H1 (cell line): ENCODE measurements at regions not wholly inside any gene's neighbourhood (a gene's known extent, or its start where the extent isn't known, plus 50 kb on each side); places are given as distances from the start of the nearest gene placed in this dataset.

Experiments
- CTCF ChIA-PET: fragments of 300-600 bp; sonication (Branson Sonifier 250); formaldehyde crosslinking; loops from one replicate; lab custom pipeline; 2021; ENCODE audit not compliant: partially characterized antibody; lab: Charles Lee
- POLR2A ChIA-PET: fragments of 300-600 bp; sonication (Branson Sonifier 250); formaldehyde crosslinking; loops from one replicate; lab custom pipeline; 2021; ENCODE audit warnings: inconsistent platforms; ENCODE audit not compliant: partially characterized antibody; lab: Charles Lee
- DNase-seq, 2 experiments: peaks; one replicate each; pipeline versions ENCODE4 v3.0.0 to v3.0.0-alpha.2; 2010 to 2022; ENCODE audit warnings: low spot score in 2 of 2, low read depth in 1 of 2, mixed read lengths in 1 of 2
- FAIRE-seq: peaks from 2 replicates; lab custom pipeline; 2011; peaks lifted over from hg19 to GRCh38; lab: Jason Lieb, UNC
- H2AFZ ChIP-seq: 2 replicates; pipeline ENCODE4 v1.8.1; 2012; ENCODE audit warnings: low read length, inconsistent platforms
- H2AK5ac ChIP-seq: 2 replicates; pipeline ENCODE4 v1.6.1; 2013; ENCODE audit warnings: low read depth, low read length
- H2BK120ac ChIP-seq: replicated peaks from 2 replicates; pipeline ENCODE3; 2013; ENCODE audit warnings: low read depth, low read length, inconsistent platforms
- H2BK12ac ChIP-seq: 2 replicates; pipeline ENCODE4 v1.6.1; 2013; ENCODE audit warnings: low read depth, low read length
- H2BK15ac ChIP-seq: 2 replicates; pipeline ENCODE4 v1.6.1; 2013; ENCODE audit warnings: low read length
- H2BK20ac ChIP-seq: 2 replicates; pipeline ENCODE4 v1.6.1; 2013; ENCODE audit warnings: low read length
- H2BK5ac ChIP-seq: 2 replicates; pipeline ENCODE4 v1.6.1; 2013; ENCODE audit warnings: low read depth, low read length
- H3K14ac ChIP-seq: 2 replicates; pipeline ENCODE4 v1.6.1; 2013; ENCODE audit warnings: inconsistent platforms; ENCODE audit not compliant: insufficient read length
- H3K18ac ChIP-seq: 2 replicates; pipeline ENCODE4 v1.6.1; 2013; ENCODE audit warnings: low read length; ENCODE audit errors: extremely low read depth
- H3K23ac ChIP-seq: 2 replicates; pipeline ENCODE4 v1.6.1; 2013; ENCODE audit warnings: inconsistent platforms; ENCODE audit not compliant: insufficient read length
- H3K23me2 ChIP-seq: 2 replicates; pipeline ENCODE4 v1.6.1; 2013; ENCODE audit warnings: low read depth, low read length
- H3K27ac ChIP-seq: 2 replicates; pipeline ENCODE4 v1.6.1; 2011; ENCODE audit warnings: low read depth, low read length, inconsistent platforms
- H3K27me3 ChIP-seq, 4 experiments: replicated peaks in 1 of 4; 1 replicate in 1 of 4; 2 replicates in 3 of 4; pipeline versions ENCODE4 v1.6.1 to v1.8.1; 2011 to 2013; ENCODE audit warnings: low read length in 3 of 4, mild to moderate bottlenecking in 3 of 4, inconsistent platforms in 2 of 4, mixed read lengths in 2 of 4, moderate library complexity in 1 of 4; ENCODE audit not compliant: control insufficient read depth in 3 of 4, insufficient read depth in 3 of 4; ENCODE audit errors: extremely low read depth in 1 of 4
- H3K36me3 ChIP-seq, 4 experiments: 2 replicates each; pipeline versions ENCODE4 v1.6.1 to v1.8.1; 2011 to 2013; ENCODE audit warnings: mild to moderate bottlenecking in 4 of 4, low read length in 3 of 4, moderate library complexity in 2 of 4, control low read depth in 1 of 4, inconsistent platforms in 1 of 4; ENCODE audit not compliant: insufficient read depth in 4 of 4, control insufficient read depth in 2 of 4
- H3K4ac ChIP-seq: replicated peaks from 2 replicates; pipeline ENCODE3; 2013; ENCODE audit warnings: low read length, low read depth, mixed read lengths, inconsistent platforms; ENCODE audit not compliant: insufficient read length
- H3K4me1 ChIP-seq, 4 experiments: replicated peaks in 1 of 4; 1 replicate in 1 of 4; 2 replicates in 3 of 4; pipeline versions ENCODE4 v1.6.1 to v1.8.1; 2011 to 2013; ENCODE audit warnings: low read length in 3 of 4, inconsistent platforms in 2 of 4, mixed read lengths in 1 of 4; ENCODE audit not compliant: insufficient read depth in 4 of 4, control insufficient read depth in 3 of 4
- H3K4me2 ChIP-seq, 2 experiments: 2 replicates each; pipeline versions ENCODE4 v1.6.1 to v1.8.1; 2011 to 2013; ENCODE audit warnings: low read depth in 2 of 2, low read length in 2 of 2, control low read depth in 1 of 2, inconsistent platforms in 1 of 2, mild to moderate bottlenecking in 1 of 2; ENCODE audit not compliant: insufficient read depth in 1 of 2
- H3K4me3 ChIP-seq, 4 experiments: fragments of 200-600, 300-600 bp in 1 of 4; sonication (generic), shearing (Covaris generic), sonication (Bioruptor Twin) in 1 of 4; 2 replicates each; pipeline versions ENCODE4 v1.5.1 to v1.8.1; 2011 to 2016; ENCODE audit warnings: low read length in 4 of 4, low read depth in 3 of 4, control low read depth in 2 of 4, inconsistent platforms in 2 of 4, mild to moderate bottlenecking in 2 of 4, mixed read lengths in 1 of 4, moderate library complexity in 1 of 4; ENCODE audit not compliant: insufficient read depth in 2 of 4; ENCODE audit errors: extremely low read depth in 1 of 4
- H3K56ac ChIP-seq: replicated peaks from 2 replicates; pipeline ENCODE3; 2013; ENCODE audit warnings: low read depth, mild to moderate bottlenecking, mixed read lengths, low read length, inconsistent platforms; ENCODE audit not compliant: insufficient read length
- H3K79me1 ChIP-seq: 2 replicates; pipeline ENCODE4 v1.6.1; 2013; ENCODE audit warnings: low read depth, low read length, control low read depth
- H3K79me2 ChIP-seq, 2 experiments: 2 replicates each; pipeline versions ENCODE4 v1.6.1 to v1.8.1; 2012 to 2013; ENCODE audit warnings: low read length in 2 of 2, mild to moderate bottlenecking in 2 of 2, inconsistent platforms in 1 of 2; ENCODE audit not compliant: insufficient read depth in 2 of 2, control insufficient read depth in 1 of 2
- H3K9ac ChIP-seq, 4 experiments: replicated peaks in 1 of 4; 1 replicate in 1 of 4; 2 replicates in 3 of 4; pipeline versions ENCODE4 v1.6.1 to v1.8.1; 2011 to 2013; ENCODE audit warnings: low read depth in 3 of 4, low read length in 3 of 4, control low read depth in 2 of 4, mild to moderate bottlenecking in 2 of 4, moderate library complexity in 2 of 4, inconsistent platforms in 1 of 4; ENCODE audit errors: extremely low read depth in 1 of 4
- H3K9me3 ChIP-seq, 2 experiments: 2 replicates each; pipeline versions ENCODE4 v1.6.1 to v1.8.1; 2012 to 2013; ENCODE audit warnings: mild to moderate bottlenecking in 2 of 2, moderate library complexity in 2 of 2, control low read depth in 1 of 2, inconsistent platforms in 1 of 2, low read depth in 1 of 2, low read length in 1 of 2, mixed read lengths in 1 of 2; ENCODE audit not compliant: insufficient read depth in 2 of 2
- H4K20me1 ChIP-seq, 2 experiments: replicated peaks in 1 of 2; 2 replicates each; pipeline versions ENCODE3 to v1.8.1; 2011 to 2013; ENCODE audit warnings: inconsistent platforms in 2 of 2, low read length in 2 of 2, mild to moderate bottlenecking in 1 of 2; ENCODE audit not compliant: insufficient read depth in 2 of 2, control insufficient read depth in 1 of 2
- H4K5ac ChIP-seq: 2 replicates; pipeline ENCODE4 v1.6.1; 2013; ENCODE audit warnings: low read length, low read depth, mixed read lengths, inconsistent platforms; ENCODE audit not compliant: insufficient read length
- H4K8ac ChIP-seq: 2 replicates; pipeline ENCODE4 v1.8.0; 2013; ENCODE audit warnings: mild to moderate bottlenecking, moderate library complexity, low read length, inconsistent platforms; ENCODE audit not compliant: insufficient read depth; ENCODE audit errors: extremely low read depth
- H4K91ac ChIP-seq: replicated peaks from 2 replicates; pipeline ENCODE3; 2013; ENCODE audit warnings: low read length, mixed read lengths, inconsistent platforms; ENCODE audit not compliant: insufficient read length
- BACH1 ChIP-seq: IDR thresholded peaks from 2 replicates; pipeline ENCODE4 v1.6.1; 2012; ENCODE audit warnings: low read length, improper control_type of control experiment
- BRCA1 ChIP-seq: IDR thresholded peaks from 2 replicates; pipeline ENCODE4 v1.6.1; 2012; ENCODE audit warnings: low read depth, low read length, improper control_type of control experiment
- EP300 ChIP-seq, 2 experiments: IDR thresholded peaks; 1 replicate in 1 of 2; 2 replicates in 1 of 2; pipeline ENCODE4 v1.6.1; 2011 to 2012; ENCODE audit warnings: low read depth in 2 of 2, low read length in 2 of 2, mild to moderate bottlenecking in 2 of 2, borderline replicate concordance in 1 of 2, inconsistent platforms in 1 of 2, moderate library complexity in 1 of 2
- FOSL1 ChIP-seq: IDR thresholded peaks from 2 replicates; pipeline ENCODE4 v1.6.1; 2011; ENCODE audit warnings: mild to moderate bottlenecking, low read depth, low read length, moderate library complexity; ENCODE audit not compliant: insufficient read depth
- SP4 ChIP-seq: IDR thresholded peaks from 2 replicates; pipeline ENCODE4 v1.6.1; 2012; ENCODE audit warnings: low read length, inconsistent platforms
- TAF7 ChIP-seq: optimal IDR thresholded peaks from 2 replicates; pipeline ENCODE3; 2011; ENCODE audit warnings: low read depth, mild to moderate bottlenecking, inconsistent platforms, low read length, moderate library complexity, borderline replicate concordance
- YY1 ChIP-seq: IDR thresholded peaks from 2 replicates; pipeline ENCODE4 v1.6.1; 2011; ENCODE audit warnings: low read depth, mild to moderate bottlenecking, low read length
- ZNF274 ChIP-seq: IDR thresholded peaks from 2 replicates; pipeline ENCODE4 v1.7.0; 2012; ENCODE audit warnings: low read length, borderline replicate concordance; ENCODE audit errors: extremely low read depth
- WGBS, 2 experiments: shearing (Covaris generic) in 1 of 2; methylation state at CpG; one replicate each; pipeline versions ENCODE4 v1.1.6 to v1.1.7; 2013 to 2015; ENCODE audit warnings: low lambda C conversion rate in 2 of 2, mixed read lengths in 2 of 2, inconsistent platforms in 1 of 2, low coverage in 1 of 2, missing lambda C conversion rate in 1 of 2; ENCODE audit not compliant: insufficient replicate concordance in 2 of 2, insufficient coverage in 1 of 2, insufficient read length in 1 of 2; ENCODE audit errors: extremely low coverage in 1 of 2, missing lambda C conversion rate in 1 of 2; 5-methylcytosine and 5-hydroxymethylcytosine counted together

DNA sequence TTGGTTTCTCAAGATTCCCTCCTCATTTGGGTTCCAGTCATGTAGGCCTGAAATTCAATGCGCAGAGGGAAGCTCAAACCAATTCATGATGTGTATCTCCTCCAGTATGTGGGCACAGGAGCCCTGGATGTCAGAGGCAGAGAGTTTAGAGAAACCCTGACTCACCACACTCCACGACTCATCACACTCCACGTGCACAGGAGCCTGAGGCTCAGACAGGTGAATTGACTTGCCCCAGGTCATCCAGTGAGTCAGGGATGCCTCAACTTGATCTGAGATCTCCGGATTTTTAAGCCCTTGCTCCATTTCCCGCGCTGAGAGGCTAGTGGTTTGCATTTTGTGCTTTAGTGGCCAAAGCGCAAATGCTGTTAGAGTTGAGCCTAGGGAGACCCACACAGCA, 183.9 kb downstream of the HAPSTR1 start:
- WGBS, 2 experiments: 71% methylated on average over 7 of the region's 7 CpGs; no CpG with 5 or more reads in 1 of the 2 experiments
- POLR2A ChIA-PET: no interaction called here

More for the DNA sequence above, 183.9 kb downstream of the HAPSTR1 start:
- Histone ChIP-seq H3K56ac (no peak overlapping the region), H3K79me1 (no peaks in the 10 kb centered on the region), H3K27me3 (0 out of 7 replicates have a peak, but pooled peaks cover 0 to 2% (median 0%) of the 10 kb centered on the region in 4 experiments), H4K5ac (no peak overlapping the region), H3K23me2 (peaks cover 5% of the 10 kb centered on the region; the same call in 1 of the 2 replicates), H3K4ac (no peak overlapping the region), H3K4me1 (no peaks in the 10 kb centered on the region; a peak in 1 of 7 replicates), H2BK5ac (no peak overlapping the region), H2AK5ac (no peak overlapping the region), H2BK120ac (no peak overlapping the region), H3K9ac (no peak overlapping the region), H2BK15ac (no peak overlapping the region), H2AFZ (no peak overlapping the region), H4K91ac (no peak overlapping the region), H4K20me1 (no peaks in the 10 kb centered on the region), H2BK20ac (no peak overlapping the region), H2BK12ac (no peak overlapping the region), H3K14ac (no peak overlapping the region), H3K9me3 (no peaks in the 10 kb centered on the region), H3K4me2 (no peak overlapping the region), H4K8ac (no peak overlapping the region), H3K36me3 (no peaks in the 10 kb centered on the region), H3K27ac (no peak overlapping the region), H3K18ac (no peak overlapping the region), H3K4me3 (no peak overlapping the region), H3K79me2 (no peaks in the 10 kb centered on the region), H3K23ac (no peak overlapping the region)
- no peak for TF ChIP-seq YY1
- TF ChIP-seq FOSL1: no peak
- TF ChIP-seq BRCA1: no peak
- TF ChIP-seq EP300 (IDR thresholded peaks at IDR 0.05; ENCODE audit: borderline replicate concordance in 1 of 2, low read depth in 2 of 2, low read length in 2 of 2): no peak
- no peak for TF ChIP-seq ZNF274
- no peak for TF ChIP-seq BACH1
- no peak for TF ChIP-seq TAF7
- no peak for TF ChIP-seq SP4
- DNase-seq (no peak), FAIRE-seq (no peak)
- CTCF ChIA-PET: interaction anchor here (1.0 to 4.8 kb wide), 3 partner anchors 17 to 51 kb away, joined by 3 to 26 read pairs (median 4); no protein-coding TSS in a partner anchor
